Smooth muscle cell (in vitro differentiated cells): ENCODE measurements at regions not wholly inside any gene's neighbourhood (a gene's known extent, or its start where the extent isn't known, plus 50 kb on each side); places are given as distances from the start of the nearest gene placed in this dataset.

Experiments used
- DNase-seq: peaks from one replicate; lab custom pipeline; 2025; ENCODE audit not compliant: unreplicated experiment; lab: John Stamatoyannopoulos, UW
- H2AFZ ChIP-seq: fragments of 200-600 bp; sonication (generic); 2 replicates; pipeline ENCODE4 v1.6.0; 2016; ENCODE audit warnings: antibody characterized with exemption, low read depth, mild to moderate bottlenecking
- H3F3A ChIP-seq: fragments of 200-600 bp; sonication (generic); 2 replicates; pipeline ENCODE4 v1.6.0; 2017; ENCODE audit warnings: antibody characterized with exemption, low read depth
- H3K27ac ChIP-seq: fragments of 200-600 bp; sonication (generic); 2 replicates; pipeline ENCODE4 v1.5.1; 2016; ENCODE audit warnings: low read depth, mild to moderate bottlenecking
- H3K27me3 ChIP-seq: fragments of 200-600 bp; sonication (generic); 2 replicates; pipeline ENCODE4 v1.6.1; 2016; ENCODE audit warnings: low read depth, mild to moderate bottlenecking
- H3K36me3 ChIP-seq: fragments of 200-600 bp; sonication (generic); 2 replicates; pipeline ENCODE4 v1.5.1; 2016; ENCODE audit warnings: low read depth
- H3K4me1 ChIP-seq: fragments of 200-600 bp; sonication (generic); 2 replicates; pipeline ENCODE4 v1.5.1; 2016; ENCODE audit warnings: low read depth
- H3K4me2 ChIP-seq: fragments of 200-600 bp; sonication (generic); 2 replicates; pipeline ENCODE4 v1.6.0; 2016; ENCODE audit warnings: mild to moderate bottlenecking
- H3K4me3 ChIP-seq: fragments of 200-600 bp; sonication (generic); 2 replicates; pipeline ENCODE4 v1.5.1; 2016; ENCODE audit warnings: mild to moderate bottlenecking
- H3K79me2 ChIP-seq: fragments of 200-600 bp; sonication (generic); 2 replicates; pipeline ENCODE4 v1.6.0; 2016; ENCODE audit warnings: low read depth, mild to moderate bottlenecking
- H3K9ac ChIP-seq: fragments of 200-600 bp; sonication (generic); 2 replicates; pipeline ENCODE4 v1.6.0; 2016; ENCODE audit warnings: low read depth
- H3K9me3 ChIP-seq: fragments of 200-600 bp; sonication (generic); replicated peaks from 2 replicates; pipeline ENCODE4 v1.5.1; 2016; ENCODE audit warnings: low read depth
- H4K20me1 ChIP-seq: fragments of 200-600 bp; sonication (generic); 2 replicates; pipeline ENCODE4 v1.6.0; 2016; ENCODE audit warnings: low read depth
- CTCF ChIP-seq: fragments of 200-600 bp; sonication (generic); IDR thresholded peaks from 2 replicates; pipeline ENCODE4 v1.5.1; 2017; ENCODE audit warnings: borderline replicate concordance, mild to moderate bottlenecking, antibody characterized with exemption; ENCODE audit not compliant: insufficient read depth, poor library complexity, severe bottlenecking
- WGBS: methylation state at CpG from one replicate; pipeline ENCODE4 v1.1.7; 2016; ENCODE audit warnings: low lambda C conversion rate; 5-methylcytosine and 5-hydroxymethylcytosine counted together

GRCh38 chr12:67890726-67891258 lies 98.5 kb upstream of the IFNG-AS1 start:
- Histone ChIP-seq H3K27me3 (no peaks in the 10 kb centered on the region), H3K79me2 (no peaks in the 10 kb centered on the region), H3K4me3 (no peak overlapping the region), H3K4me1 (peaks cover 16% of the 10 kb centered on the region), H2AFZ (peak overlapping the region; percentile 65), H3K27ac (peak overlapping the region; percentile 33), H3K9ac (no peak overlapping the region), H3F3A (peaks cover 4% of the 10 kb centered on the region), H3K36me3 (no peaks in the 10 kb centered on the region), H3K9me3 (no peaks in the 10 kb centered on the region), H3K4me2 (peak overlapping the region; percentile 64), H4K20me1 (no peaks in the 10 kb centered on the region)
- no peak for DNase-seq
- TF ChIP-seq CTCF, result no peak
- 37% methylated on average over 4 of the region's 4 CpGs for WGBS

- no peaks in the 10 kb centered on the region for H3K36me3 ChIP-seq
- no peak for DNase-seq
- peak overlapping the region; percentile 65 for H2AFZ ChIP-seq
- H3K27ac ChIP-seq, result peak overlapping the region; percentile 33
- H3K9me3 ChIP-seq, result no peaks in the 10 kb centered on the region
- peaks cover 4% of the 10 kb centered on the region for H3F3A ChIP-seq
- peak overlapping the region; percentile 64 for H3K4me2 ChIP-seq
- no peak overlapping the region for H3K9ac ChIP-seq
- H3K27me3 ChIP-seq, result no peaks in the 10 kb centered on the region
- H3K4me1 ChIP-seq, result peaks cover 16% of the 10 kb centered on the region
- TF ChIP-seq CTCF, result no peak
- no peaks in the 10 kb centered on the region for H4K20me1 ChIP-seq
- H3K79me2 ChIP-seq, result no peaks in the 10 kb centered on the region
- no peak overlapping the region for H3K4me3 ChIP-seq
- 13% methylated on average over 3 of the region's 3 CpGs for WGBS
Observed at GRCh38 chr12:67891596-67891995, 97.7 kb upstream of the IFNG-AS1 start.

GRCh38 chr12:67892259-67893021 lies 96.8 kb upstream of the IFNG-AS1 start:
- no peaks in the 10 kb centered on the region for H3K79me2 ChIP-seq
- WGBS, result 57% methylated on average over 4 of the region's 4 CpGs
- no peaks in the 10 kb centered on the region for H3K9me3 ChIP-seq
- H3F3A ChIP-seq, result peaks cover 4% of the 10 kb centered on the region
- H3K4me3 ChIP-seq, result no peak overlapping the region
- no peak for TF ChIP-seq CTCF
- no peak overlapping the region for H3K9ac ChIP-seq
- no peaks in the 10 kb centered on the region for H3K27me3 ChIP-seq
- H3K4me2 ChIP-seq, result no peak overlapping the region
- DNase-seq, result no peak
- peaks cover 16% of the 10 kb centered on the region for H3K4me1 ChIP-seq
- H3K36me3 ChIP-seq, result no peaks in the 10 kb centered on the region
- H4K20me1 ChIP-seq, result no peaks in the 10 kb centered on the region
- H3K27ac ChIP-seq, result peak overlapping the region; percentile 33
- H2AFZ ChIP-seq, result no peak overlapping the region
